IMR-90 (cell line): ENCODE measurements at regions not wholly inside any gene's neighbourhood (a gene's known extent, or its start where the extent isn't known, plus 50 kb on each side); places are given as distances from the start of the nearest gene placed in this dataset.

Experiments used
- ATAC-seq: fragments of 200-7000 bp; cut with Tn5 transposase; 2 replicates; pipeline ENCODE4 v1.9.1; 2020; ENCODE audit warnings: low read depth, mild to moderate bottlenecking, moderate library complexity
- BruUV-seq: library from RNA; stranded (reverse); fragments of 400-500 nt; replicated peaks from 2 replicates; lab custom pipeline; 2021; lab: Mats Ljungman, UMichigan
- CTCF ChIA-PET: fragments of 300-600 bp; formaldehyde crosslinking; extraction: SDS; loops from one replicate; lab custom pipeline; 2021; ENCODE audit warnings: antibody characterized with exemption; lab: Yijun Ruan, JAX
- POLR2A ChIA-PET: fragments of 300-600 bp; sonication (Branson Sonifier 250); formaldehyde crosslinking; loops from one replicate; lab custom pipeline; 2022; ENCODE audit warnings: antibody characterized with exemption; ENCODE audit not compliant: unreplicated experiment; lab: Charles Lee
- DNase-seq: peaks from one replicate; pipeline ENCODE4 v3.0.0; 2013
- H2AFZ ChIP-seq: replicated peaks from 2 replicates; pipeline ENCODE3; 2013; ENCODE audit warnings: low read length, mild to moderate bottlenecking; ENCODE audit not compliant: poor library complexity
- H2AK5ac ChIP-seq: 2 replicates; pipeline ENCODE4 v1.6.1; 2013; ENCODE audit warnings: low read depth, low read length, inconsistent platforms
- H2AK9ac ChIP-seq: replicated peaks from 2 replicates; pipeline ENCODE3; 2013; ENCODE audit warnings: mild to moderate bottlenecking, low read depth, low read length, moderate library complexity; ENCODE audit not compliant: poor library complexity
- H2BK120ac ChIP-seq: 2 replicates; pipeline ENCODE4 v1.6.1; 2013; ENCODE audit warnings: low read depth, low read length, inconsistent platforms
- H2BK15ac ChIP-seq: 3 replicates; pipeline ENCODE4 v1.6.1; 2013; ENCODE audit warnings: low read depth, low read length, inconsistent platforms
- H2BK20ac ChIP-seq: 2 replicates; pipeline ENCODE4 v1.6.1; 2013; ENCODE audit warnings: low read depth, mild to moderate bottlenecking, inconsistent platforms, low read length, moderate library complexity
- H2BK5ac ChIP-seq: 2 replicates; pipeline ENCODE4 v1.6.1; 2013; ENCODE audit warnings: mild to moderate bottlenecking, low read depth, low read length, inconsistent platforms; ENCODE audit not compliant: poor library complexity, severe bottlenecking
- H3K14ac ChIP-seq: replicated peaks from 2 replicates; pipeline ENCODE4 v1.6.1; 2013; ENCODE audit warnings: low read depth, low read length, inconsistent platforms
- H3K18ac ChIP-seq: 2 replicates; pipeline ENCODE4 v1.6.1; 2013; ENCODE audit warnings: low read depth, low read length, control low read depth
- H3K23ac ChIP-seq: 2 replicates; pipeline ENCODE4 v1.6.1; 2013; ENCODE audit warnings: low read depth, low read length, inconsistent platforms
- H3K27ac ChIP-seq: 2 replicates; pipeline ENCODE4 v1.5.1; 2013; ENCODE audit warnings: mild to moderate bottlenecking, control low read depth, low read length; ENCODE audit not compliant: insufficient read depth
- H3K27me3 ChIP-seq: 2 replicates; pipeline ENCODE4 v1.6.1; 2013; ENCODE audit warnings: low read length; ENCODE audit not compliant: control insufficient read depth, insufficient read depth
- H3K36me3 ChIP-seq: 2 replicates; pipeline ENCODE4 v1.6.1; 2013; ENCODE audit warnings: low read length, mixed read lengths; ENCODE audit not compliant: control insufficient read depth, insufficient read depth
- H3K4ac ChIP-seq: 2 replicates; pipeline ENCODE4 v1.6.1; 2013; ENCODE audit warnings: low read depth, low read length, inconsistent platforms
- H3K4me1 ChIP-seq: 2 replicates; pipeline ENCODE4 v1.6.1; 2013; ENCODE audit warnings: low read length, mixed read lengths; ENCODE audit not compliant: control insufficient read depth, insufficient read depth
- H3K4me2 ChIP-seq: 2 replicates; pipeline ENCODE4 v1.6.1; 2013; ENCODE audit warnings: low read depth, mild to moderate bottlenecking, control low read depth, low read length, moderate library complexity
- H3K4me3 ChIP-seq: 2 replicates; pipeline ENCODE4 v1.5.1; 2013; ENCODE audit warnings: low read depth, mild to moderate bottlenecking, control low read depth, low read length, moderate library complexity; ENCODE audit not compliant: insufficient read depth
- H3K56ac ChIP-seq: 2 replicates; pipeline ENCODE4 v1.6.1; 2013; ENCODE audit warnings: low read length, inconsistent platforms; ENCODE audit not compliant: insufficient read depth; ENCODE audit errors: extremely low read depth
- H3K79me1 ChIP-seq, 2 experiments: 2 replicates each; pipeline ENCODE4 v1.6.1; 2013; ENCODE audit warnings: low read length in 2 of 2, inconsistent platforms in 1 of 2, low read depth in 1 of 2
- H3K9ac ChIP-seq: 2 replicates; pipeline ENCODE4 v1.6.1; 2013; ENCODE audit warnings: low read depth, low read length, control low read depth
- H3K9me1 ChIP-seq: 2 replicates; pipeline ENCODE4 v1.6.1; 2013; ENCODE audit warnings: low read length, inconsistent platforms; ENCODE audit not compliant: insufficient read depth
- H3K9me3 ChIP-seq: 2 replicates; pipeline ENCODE4 v1.6.1; 2013; ENCODE audit warnings: low read length; ENCODE audit not compliant: control insufficient read depth, insufficient read depth
- H4K20me1 ChIP-seq: 2 replicates; pipeline ENCODE4 v1.6.1; 2013; ENCODE audit warnings: low read length, inconsistent platforms; ENCODE audit not compliant: insufficient read depth
- H4K5ac ChIP-seq: 2 replicates; pipeline ENCODE4 v1.6.1; 2013; ENCODE audit warnings: mild to moderate bottlenecking, low read depth, low read length, control low read depth
- H4K8ac ChIP-seq, 2 experiments: 2 replicates each; pipeline ENCODE4 v1.6.1; 2013; ENCODE audit warnings: low read depth in 2 of 2, low read length in 2 of 2, control low read depth in 1 of 2, inconsistent platforms in 1 of 2
- H4K91ac ChIP-seq: 2 replicates; pipeline ENCODE4 v1.6.1; 2013; ENCODE audit warnings: low read depth, low read length, inconsistent platforms; ENCODE audit not compliant: insufficient read depth
- BHLHE40 ChIP-seq: fragments of 150-350 bp; IDR thresholded peaks from 2 replicates; pipeline ENCODE4 v1.6.1; 2016; ENCODE audit warnings: mild to moderate bottlenecking, low read depth, low read length
- CEBPB ChIP-seq: IDR thresholded peaks from 2 replicates; pipeline ENCODE4 v1.6.1; 2012; ENCODE audit warnings: low read depth, low read length, improper control_type of control experiment
- CHD1 ChIP-seq: IDR thresholded peaks from 2 replicates; pipeline ENCODE4 v1.6.1; 2012; ENCODE audit warnings: low read depth, low read length, improper control_type of control experiment
- CTCF ChIP-seq: conservative IDR thresholded peaks from 2 replicates; pipeline ENCODE4 v1.5.1; 2012; ENCODE audit warnings: mild to moderate bottlenecking, low read depth, low read length, improper control_type of control experiment
- ELK1 ChIP-seq: fragments of 150-350 bp; IDR thresholded peaks from 2 replicates; pipeline ENCODE4 v1.6.1; 2016; ENCODE audit warnings: low read depth, mild to moderate bottlenecking, low read length, moderate library complexity, borderline replicate concordance
- FOS ChIP-seq: fragments of 150-350 bp; IDR thresholded peaks from 2 replicates; pipeline ENCODE4 v1.6.1; 2016; ENCODE audit warnings: low read depth, low read length
- MAFK ChIP-seq: IDR thresholded peaks from 2 replicates; pipeline ENCODE4 v1.6.1; 2012; ENCODE audit warnings: low read depth, low read length, improper control_type of control experiment
- MAZ ChIP-seq: IDR thresholded peaks from 2 replicates; pipeline ENCODE4 v1.6.1; 2012; ENCODE audit warnings: low read depth, mild to moderate bottlenecking, low read length, improper control_type of control experiment, moderate library complexity, borderline replicate concordance
- MXI1 ChIP-seq: IDR thresholded peaks from 2 replicates; pipeline ENCODE4 v1.6.1; 2012; ENCODE audit warnings: low read depth, mild to moderate bottlenecking, low read length, moderate library complexity, borderline replicate concordance
- POLR2A ChIP-seq: IDR thresholded peaks from 2 replicates; pipeline ENCODE4 v1.6.1; 2012; ENCODE audit warnings: mild to moderate bottlenecking, low read depth, low read length
- RFX5 ChIP-seq: IDR thresholded peaks from 2 replicates; pipeline ENCODE4 v1.8.0; 2012; ENCODE audit warnings: low read depth, mild to moderate bottlenecking, low read length, moderate library complexity
- SMC3 ChIP-seq: fragments of 150-350 bp; IDR thresholded peaks from 2 replicates; pipeline ENCODE4 v1.6.1; 2016; ENCODE audit warnings: low read depth, mild to moderate bottlenecking, antibody characterized with exemption, low read length, moderate library complexity
- USF2 ChIP-seq: fragments of 150-350 bp; IDR thresholded peaks from 2 replicates; pipeline ENCODE4 v1.6.1; 2017; ENCODE audit warnings: mild to moderate bottlenecking, antibody characterized with exemption, low read length, low read depth
- WGBS, 2 experiments: methylation state at CpG; one replicate each; pipeline versions ENCODE4 v1.1.5 to v1.1.7; 2013; ENCODE audit warnings: missing lambda C conversion rate in 2 of 2; ENCODE audit not compliant: insufficient read length in 1 of 2; ENCODE audit errors: extremely low coverage in 2 of 2; 5-methylcytosine and 5-hydroxymethylcytosine counted together
- dilution Hi-C: fragments of 300-500 bp; cut with HindIII; formaldehyde crosslinking; loops from one replicate; pipeline ENCODE4 v1.14.3; 2018; ENCODE audit warnings: low sequenced_read_pairs; ENCODE audit not compliant: unreplicated experiment
- in situ Hi-C: fragments of 300-500 bp; cut with MboI; formaldehyde crosslinking; loops from 3 replicates; pipeline ENCODE4 v1.14.3; 2019; ENCODE audit warnings: low sequenced_read_pairs, inconsistent platforms, mixed read lengths
- intact Hi-C: fragments of 100-400 bp; cut with micrococcal nuclease; formaldehyde crosslinking; loops from 2 replicates; pipeline ENCODE4 v1.10.0; 2022

- ChIA-PET POLR2A (no interaction called here), CTCF (interaction anchor here (1.0 kb wide), 1 partner anchor 10 kb away, joined by 3 read pairs; no protein-coding TSS in a partner anchor)
- Histone ChIP-seq H4K8ac (no peak overlapping the region), H2AK9ac (no peak overlapping the region), H3K4me2 (no peak overlapping the region), H4K91ac (no peak overlapping the region), H3K4me1 (no peaks in the 10 kb centered on the region), H3K36me3 (no peaks in the 10 kb centered on the region), H3K9me1 (no peaks in the 10 kb centered on the region), H3K23ac (no peak overlapping the region), H3K9ac (no peak overlapping the region), H3K27ac (no peak overlapping the region), H3K79me1 (no peaks in the 10 kb centered on the region), H3K4ac (no peak overlapping the region), H2AFZ (no peak overlapping the region), H4K5ac (no peak overlapping the region), H3K4me3 (no peak overlapping the region), H2BK20ac (no peak overlapping the region), H2BK5ac (no peak overlapping the region), H2AK5ac (no peak overlapping the region), H4K20me1 (no peaks in the 10 kb centered on the region), H3K9me3 (no peaks in the 10 kb centered on the region), H3K56ac (no peak overlapping the region), H2BK120ac (no peak overlapping the region), H3K14ac (no peak overlapping the region), H2BK15ac (no peak overlapping the region), H3K27me3 (no peaks in the 10 kb centered on the region), H3K18ac (no peak overlapping the region)
- ATAC-seq (no peak), DNase-seq (no peak)
- TF ChIP-seq SMC3 = no peak
- TF ChIP-seq CEBPB = no peak
- no peak for TF ChIP-seq CTCF
- TF ChIP-seq BHLHE40 = no peak
- TF ChIP-seq RFX5 = no peak
- no peak for TF ChIP-seq MAFK
- TF ChIP-seq ELK1 = no peak
- TF ChIP-seq FOS = no peak
- TF ChIP-seq MAZ = no peak
- no peak for TF ChIP-seq MXI1
- no peak for TF ChIP-seq CHD1
- no peak for TF ChIP-seq USF2
- no peak for TF ChIP-seq POLR2A
- no CpG with 5 or more reads among the region's 4 CpGs for WGBS, 2 experiments
- dilution Hi-C loops = no loop called here
- in situ Hi-C loops = no loop called here
- intact Hi-C loops = loop anchor here (10.0 kb wide), 1 partner anchor 60 kb away; no protein-coding TSS in a partner anchor
- no TSS peak for BruUV-seq
These were observed 893.9 kb downstream of the SUCLG1 start for GRCh38 chr2:83565181-83565580.
